C4-2B (cell line): ENCODE measurements at regions not wholly inside any gene's neighbourhood (a gene's known extent, or its start where the extent isn't known, plus 50 kb on each side); places are given as distances from the start of the nearest gene placed in this dataset.

ENCODE experiments used
- CTCF ChIP-seq: fragments of 450-650 bp; conservative IDR thresholded peaks from 2 replicates; pipeline ENCODE4 v1.5.1; 2017; ENCODE audit warnings: mild to moderate bottlenecking
- ZFX ChIP-seq: fragments of 450-650 bp; IDR thresholded peaks from 2 replicates; pipeline ENCODE4 v1.6.1; 2017

DNA sequence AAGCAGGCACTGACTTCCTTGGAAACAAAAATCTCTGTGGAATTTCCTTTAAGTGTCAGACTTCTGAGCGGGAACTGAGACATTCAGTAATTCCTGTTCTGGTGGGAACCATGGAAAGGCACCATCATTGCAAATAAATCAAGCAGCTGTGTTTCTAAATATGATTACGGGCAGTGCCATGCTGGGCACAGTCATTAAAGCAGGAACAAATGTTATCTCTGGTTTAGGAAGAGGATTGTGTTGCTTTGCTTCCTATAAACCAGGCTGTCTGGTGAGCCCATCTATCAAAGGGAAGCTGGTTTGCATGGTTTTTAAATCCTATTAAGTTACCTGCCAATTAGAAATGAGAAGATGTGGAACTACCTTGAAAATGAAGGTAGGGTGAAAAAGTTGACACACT, 86.7 kb downstream of the EBLN2 start:
- TF ChIP-seq CTCF: no peak
- no peak for TF ChIP-seq ZFX
